ENCODE measurements at regions not wholly inside any gene's neighbourhood (a gene's known extent, or its start where the extent isn't known, plus 50 kb on each side); places are given as distances from the start of the nearest gene placed in this dataset.

DNA sequence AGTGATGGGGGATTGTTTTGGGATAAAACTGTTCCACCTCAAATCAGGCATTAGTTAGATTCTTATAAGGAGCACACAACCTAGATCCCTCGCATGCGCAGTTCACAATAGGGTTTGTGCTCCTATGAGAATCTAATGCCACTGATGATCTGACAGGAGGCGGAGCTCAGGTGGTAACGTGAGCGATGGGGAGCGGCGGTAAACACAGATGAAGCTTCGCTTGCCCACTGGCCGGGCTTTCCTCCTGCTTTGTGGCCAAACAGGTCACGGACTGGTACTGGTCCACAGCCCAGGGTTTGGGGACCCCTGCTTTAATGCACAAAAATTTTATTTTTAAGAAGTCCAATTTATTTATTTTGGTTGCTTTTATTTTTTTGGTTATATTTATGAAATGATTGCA, 238.8 kb downstream of the AACS start (continued):
- TF ChIP-seq, protein P1, sequence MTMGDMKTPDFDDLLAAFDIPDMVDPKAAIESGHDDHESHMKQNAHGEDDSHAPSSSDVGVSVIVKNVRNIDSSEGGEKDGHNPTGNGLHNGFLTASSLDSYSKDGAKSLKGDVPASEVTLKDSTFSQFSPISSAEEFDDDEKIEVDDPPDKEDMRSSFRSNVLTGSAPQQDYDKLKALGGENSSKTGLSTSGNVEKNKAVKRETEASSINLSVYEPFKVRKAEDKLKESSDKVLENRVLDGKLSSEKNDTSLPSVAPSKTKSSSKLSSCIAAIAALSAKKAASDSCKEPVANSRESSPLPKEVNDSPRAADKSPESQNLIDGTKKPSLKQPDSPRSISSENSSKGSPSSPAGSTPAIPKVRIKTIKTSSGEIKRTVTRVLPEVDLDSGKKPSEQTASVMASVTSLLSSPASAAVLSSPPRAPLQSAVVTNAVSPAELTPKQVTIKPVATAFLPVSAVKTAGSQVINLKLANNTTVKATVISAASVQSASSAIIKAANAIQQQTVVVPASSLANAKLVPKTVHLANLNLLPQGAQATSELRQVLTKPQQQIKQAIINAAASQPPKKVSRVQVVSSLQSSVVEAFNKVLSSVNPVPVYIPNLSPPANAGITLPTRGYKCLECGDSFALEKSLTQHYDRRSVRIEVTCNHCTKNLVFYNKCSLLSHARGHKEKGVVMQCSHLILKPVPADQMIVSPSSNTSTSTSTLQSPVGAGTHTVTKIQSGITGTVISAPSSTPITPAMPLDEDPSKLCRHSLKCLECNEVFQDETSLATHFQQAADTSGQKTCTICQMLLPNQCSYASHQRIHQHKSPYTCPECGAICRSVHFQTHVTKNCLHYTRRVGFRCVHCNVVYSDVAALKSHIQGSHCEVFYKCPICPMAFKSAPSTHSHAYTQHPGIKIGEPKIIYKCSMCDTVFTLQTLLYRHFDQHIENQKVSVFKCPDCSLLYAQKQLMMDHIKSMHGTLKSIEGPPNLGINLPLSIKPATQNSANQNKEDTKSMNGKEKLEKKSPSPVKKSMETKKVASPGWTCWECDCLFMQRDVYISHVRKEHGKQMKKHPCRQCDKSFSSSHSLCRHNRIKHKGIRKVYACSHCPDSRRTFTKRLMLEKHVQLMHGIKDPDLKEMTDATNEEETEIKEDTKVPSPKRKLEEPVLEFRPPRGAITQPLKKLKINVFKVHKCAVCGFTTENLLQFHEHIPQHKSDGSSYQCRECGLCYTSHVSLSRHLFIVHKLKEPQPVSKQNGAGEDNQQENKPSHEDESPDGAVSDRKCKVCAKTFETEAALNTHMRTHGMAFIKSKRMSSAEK (CRISPR knock-in tag; IDR thresholded peaks at IDR 0.05; ENCODE audit: borderline replicate concordance), result no peak
- no peak for TF ChIP-seq SMAD3 (CRISPR knock-in tag; IDR thresholded peaks at IDR 0.05; ENCODE audit: borderline replicate concordance)
- TF ChIP-seq, protein P2, sequence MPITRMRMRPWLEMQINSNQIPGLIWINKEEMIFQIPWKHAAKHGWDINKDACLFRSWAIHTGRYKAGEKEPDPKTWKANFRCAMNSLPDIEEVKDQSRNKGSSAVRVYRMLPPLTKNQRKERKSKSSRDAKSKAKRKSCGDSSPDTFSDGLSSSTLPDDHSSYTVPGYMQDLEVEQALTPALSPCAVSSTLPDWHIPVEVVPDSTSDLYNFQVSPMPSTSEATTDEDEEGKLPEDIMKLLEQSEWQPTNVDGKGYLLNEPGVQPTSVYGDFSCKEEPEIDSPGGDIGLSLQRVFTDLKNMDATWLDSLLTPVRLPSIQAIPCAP (CRISPR knock-in tag; IDR thresholded peaks at IDR 0.05), result no peak
- no peak for TF ChIP-seq SOX15 (CRISPR knock-in tag; IDR thresholded peaks at IDR 0.05)
- TF ChIP-seq, protein P3, sequence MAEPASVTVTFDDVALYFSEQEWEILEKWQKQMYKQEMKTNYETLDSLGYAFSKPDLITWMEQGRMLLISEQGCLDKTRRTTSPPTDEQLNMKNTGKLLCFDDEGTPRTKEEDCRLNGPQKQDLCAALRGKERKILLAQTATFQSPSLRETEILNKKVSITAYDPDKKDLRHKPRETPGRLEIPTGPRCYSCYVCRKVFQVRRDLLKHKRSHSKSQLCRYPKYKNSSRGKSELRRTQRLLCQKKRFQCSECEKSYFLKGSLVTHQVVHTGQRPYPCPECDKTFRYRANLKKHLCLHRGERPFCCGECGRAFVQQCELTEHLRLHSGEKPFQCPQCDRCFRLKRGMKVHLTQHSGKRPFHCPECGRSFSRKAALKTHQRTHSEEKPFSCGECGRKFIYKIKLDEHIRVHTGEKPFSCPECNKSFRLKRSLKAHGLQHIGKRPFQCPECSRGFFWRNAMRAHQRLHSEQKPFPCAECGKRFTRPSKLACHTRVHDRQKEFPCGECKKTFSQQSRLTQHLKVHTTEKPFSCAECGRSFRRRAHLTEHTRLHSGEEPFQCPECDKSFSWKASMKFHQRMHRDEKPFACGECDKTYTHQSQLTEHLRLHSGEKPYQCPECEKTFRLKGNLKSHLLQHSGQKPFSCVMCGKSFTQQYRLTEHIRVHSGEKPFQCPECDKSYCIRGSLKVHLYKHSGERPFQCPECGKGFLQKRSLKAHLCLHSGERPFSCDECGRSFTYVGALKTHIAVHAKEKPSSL (CRISPR knock-in tag; conservative IDR thresholded peaks at IDR 0.05), result no peak
- no peak for TF ChIP-seq GRHL2 (CRISPR knock-in tag; IDR thresholded peaks at IDR 0.05; ENCODE audit: insufficient replicate concordance, severe bottlenecking)
- TF ChIP-seq CBFB (CRISPR knock-in tag; IDR thresholded peaks at IDR 0.05; ENCODE audit: low read depth), result no peak

DNA sequence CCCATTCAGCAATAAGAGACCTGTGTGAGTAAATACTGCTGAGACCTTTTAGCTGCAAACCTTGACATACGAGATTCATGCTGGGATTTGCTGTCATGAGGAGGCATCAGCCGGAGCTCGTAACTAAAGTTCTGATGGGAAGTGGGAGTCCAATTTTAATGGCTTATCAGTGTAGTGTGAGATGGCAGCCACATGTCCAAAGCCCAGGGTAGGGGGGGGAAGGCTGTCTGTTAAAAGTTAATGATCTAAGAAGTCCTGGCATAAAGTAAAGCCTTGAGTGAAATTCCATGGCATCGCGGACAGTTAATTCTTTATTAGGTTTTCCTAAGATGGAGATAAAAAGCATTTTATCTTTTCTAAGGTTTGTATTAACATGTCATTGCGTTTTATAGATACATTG, 240.0 kb downstream of the AACS start:
- no peak overlapping the region for H3K27ac Mint-ChIP-seq
- peaks cover 11% of the 10 kb centered on the region for H3K9me3 Mint-ChIP-seq
- H3K27me3 Mint-ChIP-seq (ENCODE audit: low read depth), result no peaks in the 10 kb centered on the region
- POLR2A ChIA-PET, result no interaction called here
- no peaks in the 10 kb centered on the region for H3K4me1 Mint-ChIP-seq
- H3K36me3 Mint-ChIP-seq, result peaks cover 16% of the 10 kb centered on the region
- no peak for ATAC-seq
- H3K4me3 Mint-ChIP-seq, result no peak overlapping the region
- DNase-seq (ENCODE audit: low spot score), result no peak
- CTCF ChIA-PET, result interaction anchor here (2.2 kb wide), 1 partner anchor 26 kb away, joined by 10 read pairs; no protein-coding TSS in a partner anchor
- TF ChIP-seq, protein P4, sequence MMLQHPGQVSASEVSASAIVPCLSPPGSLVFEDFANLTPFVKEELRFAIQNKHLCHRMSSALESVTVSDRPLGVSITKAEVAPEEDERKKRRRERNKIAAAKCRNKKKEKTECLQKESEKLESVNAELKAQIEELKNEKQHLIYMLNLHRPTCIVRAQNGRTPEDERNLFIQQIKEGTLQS (CRISPR knock-in tag; conservative IDR thresholded peaks at IDR 0.05), result no peak
- TF ChIP-seq SP1 (CRISPR knock-in tag; conservative IDR thresholded peaks at IDR 0.05) (no peak), ZBTB21 (CRISPR knock-in tag; IDR thresholded peaks at IDR 0.05; ENCODE audit: borderline replicate concordance) (no peak), RELA (CRISPR knock-in tag; IDR thresholded peaks at IDR 0.05; ENCODE audit: borderline replicate concordance) (no peak), HMGA2 (CRISPR knock-in tag; IDR thresholded peaks at IDR 0.05) (no peak), ELF4 (CRISPR knock-in tag; IDR thresholded peaks at IDR 0.05; ENCODE audit: low read depth) (no peak), ZNF232 (CRISPR knock-in tag; IDR thresholded peaks at IDR 0.05) (no peak), ZNF263 (CRISPR knock-in tag; IDR thresholded peaks at IDR 0.05; ENCODE audit: low read depth) (no peak), JAZF1 (CRISPR knock-in tag; IDR thresholded peaks at IDR 0.05) (no peak), ZNF396 (CRISPR knock-in tag; IDR thresholded peaks at IDR 0.05; ENCODE audit: borderline replicate concordance) (no peak)
- TF ChIP-seq, protein P1 (CRISPR knock-in tag; IDR thresholded peaks at IDR 0.05; ENCODE audit: borderline replicate concordance), result no peak
- TF ChIP-seq, protein P5, sequence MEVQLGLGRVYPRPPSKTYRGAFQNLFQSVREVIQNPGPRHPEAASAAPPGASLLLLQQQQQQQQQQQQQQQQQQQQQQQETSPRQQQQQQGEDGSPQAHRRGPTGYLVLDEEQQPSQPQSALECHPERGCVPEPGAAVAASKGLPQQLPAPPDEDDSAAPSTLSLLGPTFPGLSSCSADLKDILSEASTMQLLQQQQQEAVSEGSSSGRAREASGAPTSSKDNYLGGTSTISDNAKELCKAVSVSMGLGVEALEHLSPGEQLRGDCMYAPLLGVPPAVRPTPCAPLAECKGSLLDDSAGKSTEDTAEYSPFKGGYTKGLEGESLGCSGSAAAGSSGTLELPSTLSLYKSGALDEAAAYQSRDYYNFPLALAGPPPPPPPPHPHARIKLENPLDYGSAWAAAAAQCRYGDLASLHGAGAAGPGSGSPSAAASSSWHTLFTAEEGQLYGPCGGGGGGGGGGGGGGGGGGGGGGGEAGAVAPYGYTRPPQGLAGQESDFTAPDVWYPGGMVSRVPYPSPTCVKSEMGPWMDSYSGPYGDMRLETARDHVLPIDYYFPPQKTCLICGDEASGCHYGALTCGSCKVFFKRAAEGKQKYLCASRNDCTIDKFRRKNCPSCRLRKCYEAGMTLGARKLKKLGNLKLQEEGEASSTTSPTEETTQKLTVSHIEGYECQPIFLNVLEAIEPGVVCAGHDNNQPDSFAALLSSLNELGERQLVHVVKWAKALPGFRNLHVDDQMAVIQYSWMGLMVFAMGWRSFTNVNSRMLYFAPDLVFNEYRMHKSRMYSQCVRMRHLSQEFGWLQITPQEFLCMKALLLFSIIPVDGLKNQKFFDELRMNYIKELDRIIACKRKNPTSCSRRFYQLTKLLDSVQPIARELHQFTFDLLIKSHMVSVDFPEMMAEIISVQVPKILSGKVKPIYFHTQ (CRISPR knock-in tag; IDR thresholded peaks at IDR 0.05), result no peak
- TF ChIP-seq, protein P3 (CRISPR knock-in tag; conservative IDR thresholded peaks at IDR 0.05), result no peak
